ENCODE measurements at regions not wholly inside any gene's neighbourhood (a gene's known extent, or its start where the extent isn't known, plus 50 kb on each side); places are given as distances from the start of the nearest gene placed in this dataset.

DNA sequence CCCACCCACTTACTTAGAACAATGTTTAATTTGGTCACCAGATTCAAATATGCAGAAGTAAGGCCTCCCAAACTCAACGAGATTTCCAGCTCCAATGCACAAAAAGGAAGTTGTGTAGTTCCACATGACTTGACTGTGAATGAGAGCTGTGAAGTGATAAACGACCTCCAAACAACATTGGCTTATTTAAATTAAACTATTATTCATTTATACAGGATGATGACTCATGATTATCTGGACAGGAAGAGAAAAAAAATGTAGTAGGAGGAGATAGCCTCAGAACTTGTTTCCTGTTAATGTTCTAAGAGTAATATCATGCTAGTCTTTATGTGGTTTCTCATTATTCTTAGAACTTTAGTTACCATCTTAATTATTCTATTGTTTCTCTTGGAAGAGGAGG, 237.3 kb downstream of the C1D start:
- H3K27me3 Mint-ChIP-seq = no peaks in the 10 kb centered on the region
- H3K4me3 Mint-ChIP-seq = peak overlapping the region in 2 of 4 donors; percentile 51 to 63
- peaks cover 9 to 20% (median 19%) of the 10 kb centered on the region in 3 donors for H3K4me1 Mint-ChIP-seq
- peaks cover 4% of the 10 kb centered on the region for H3K36me3 Mint-ChIP-seq
- H3K27ac Mint-ChIP-seq = no peak overlapping the region
- H3K9me3 Mint-ChIP-seq = peaks cover 0 to 3% (median 0%) of the 10 kb centered on the region in 3 donors

DNA sequence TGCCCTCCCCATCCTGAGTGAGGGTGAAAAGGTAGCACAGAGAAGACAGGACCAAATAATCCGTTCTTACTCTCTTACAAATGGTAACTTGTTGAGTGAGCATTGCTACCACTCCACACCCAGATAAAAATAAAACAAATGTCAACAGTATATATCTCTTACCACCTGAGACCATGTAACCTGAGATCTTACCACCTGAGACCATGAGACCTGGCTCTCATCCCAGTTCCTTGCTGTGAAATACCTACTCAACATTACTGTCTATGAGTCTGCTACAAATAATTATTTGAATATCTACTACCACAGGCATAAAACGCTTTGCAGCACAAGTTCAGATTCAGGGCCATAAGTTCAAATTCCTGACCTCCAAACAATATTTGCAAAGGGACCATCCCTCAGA, 234.7 kb downstream of the C1D start:
- H3K9me3 Mint-ChIP-seq = peaks cover 0 to 3% (median 0%) of the 10 kb centered on the region in 3 donors
- H3K27ac Mint-ChIP-seq = peak overlapping the region in 1 of 3 donors; percentile 48
- H3K27me3 Mint-ChIP-seq = no peaks in the 10 kb centered on the region
- no peak overlapping the region for H3K4me3 Mint-ChIP-seq
- H3K4me1 Mint-ChIP-seq = peaks cover 9 to 20% (median 14%) of the 10 kb centered on the region in 3 donors
- H3K36me3 Mint-ChIP-seq = peaks cover 2% of the 10 kb centered on the region

DNA sequence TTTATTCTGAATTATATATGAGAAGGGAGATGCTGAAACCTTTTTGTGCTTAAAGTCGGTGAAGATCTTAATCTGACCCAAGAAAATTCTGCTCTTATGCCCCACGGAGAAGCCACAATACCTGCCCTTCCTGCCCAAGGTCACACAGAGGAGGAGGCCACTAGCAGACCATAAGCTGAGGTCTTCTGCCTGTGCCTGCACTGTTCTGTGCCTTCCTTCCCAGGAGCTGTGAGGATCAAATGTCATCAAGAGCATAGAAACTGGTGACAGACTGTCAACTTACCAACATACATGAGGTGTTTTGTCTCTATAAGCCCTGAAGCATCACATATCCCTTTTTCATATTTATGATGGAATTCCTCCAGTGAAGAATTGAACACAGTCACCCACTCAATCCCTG, 233.3 kb downstream of the C1D start:
- peaks cover 2% of the 10 kb centered on the region for H3K36me3 Mint-ChIP-seq
- no peak overlapping the region for H3K4me3 Mint-ChIP-seq
- peaks cover 0 to 3% (median 0%) of the 10 kb centered on the region in 3 donors for H3K9me3 Mint-ChIP-seq
- peaks cover 9 to 20% (median 14%) of the 10 kb centered on the region in 3 donors for H3K4me1 Mint-ChIP-seq
- no peak overlapping the region for H3K27ac Mint-ChIP-seq
- H3K27me3 Mint-ChIP-seq = no peaks in the 10 kb centered on the region

DNA sequence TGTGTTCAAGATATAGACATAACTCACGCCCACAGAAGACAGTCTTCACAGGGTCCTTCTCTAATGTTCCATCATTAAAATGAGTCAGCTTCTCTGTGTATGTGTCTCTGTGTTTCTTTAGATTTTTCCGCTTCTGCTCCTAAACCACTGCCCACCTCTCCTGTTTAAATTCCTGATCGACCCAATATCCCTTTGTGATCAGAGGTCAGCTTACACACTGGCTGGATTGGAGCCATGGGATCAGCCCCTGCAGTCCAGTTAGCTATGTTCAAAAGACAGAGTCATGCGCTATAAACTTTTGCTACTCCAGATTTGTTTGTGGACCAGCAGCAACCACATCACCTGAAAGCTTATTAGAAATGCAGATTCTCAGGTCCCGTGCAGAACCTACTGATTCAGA, 229.2 kb downstream of the C1D start:
- no peak overlapping the region for H3K27ac Mint-ChIP-seq
- H3K4me3 Mint-ChIP-seq = no peak overlapping the region
- H3K4me1 Mint-ChIP-seq = no peaks in the 10 kb centered on the region
- H3K36me3 Mint-ChIP-seq = peaks cover 2% of the 10 kb centered on the region
- H3K27me3 Mint-ChIP-seq = no peaks in the 10 kb centered on the region
- peaks cover 0 to 3% (median 0%) of the 10 kb centered on the region in 3 donors for H3K9me3 Mint-ChIP-seq

DNA sequence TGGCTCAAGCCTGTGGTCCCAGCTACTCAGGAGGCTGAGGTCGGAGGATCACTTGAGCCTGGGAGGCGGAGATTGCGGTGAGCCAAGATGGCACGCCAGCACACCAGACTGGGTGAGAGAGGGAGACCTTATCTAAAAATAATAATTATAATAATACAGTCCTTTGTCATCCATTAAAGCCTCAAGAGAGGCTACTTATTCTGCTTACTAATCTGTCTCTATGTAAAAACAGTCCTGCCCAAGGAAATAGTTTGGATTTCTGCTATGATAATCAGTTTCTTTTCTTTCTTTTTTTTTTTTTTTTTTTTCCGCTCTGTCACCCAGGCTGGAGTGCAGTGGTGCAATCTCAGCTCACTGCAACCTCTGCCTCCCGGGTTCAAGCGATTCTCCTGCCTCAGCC, 228.3 kb downstream of the C1D start:
- peaks cover 0 to 3% (median 0%) of the 10 kb centered on the region in 3 donors for H3K9me3 Mint-ChIP-seq
- H3K36me3 Mint-ChIP-seq = peaks cover under 1% of the 10 kb centered on the region
- H3K27me3 Mint-ChIP-seq = no peaks in the 10 kb centered on the region
- no peaks in the 10 kb centered on the region for H3K4me1 Mint-ChIP-seq
- H3K4me3 Mint-ChIP-seq = no peak overlapping the region
- no peak overlapping the region for H3K27ac Mint-ChIP-seq

DNA sequence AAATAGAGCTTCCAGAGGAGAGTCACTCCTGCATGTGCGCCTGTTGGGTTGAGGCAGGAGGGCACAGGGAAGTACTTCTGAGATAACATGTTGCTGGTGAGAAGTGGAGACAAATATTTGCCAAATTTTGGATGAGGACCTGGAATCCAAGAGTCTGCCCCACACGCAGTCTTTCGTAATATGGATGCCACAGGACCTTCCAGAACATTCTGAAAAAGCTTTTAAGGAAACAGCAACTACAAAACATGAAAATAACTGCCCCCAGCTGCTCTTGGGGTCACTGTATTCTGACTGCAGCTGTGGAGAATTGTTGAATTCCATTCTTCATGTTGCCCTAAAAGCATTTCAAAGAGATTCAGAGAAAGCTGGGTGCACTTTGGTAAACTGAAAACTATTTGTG, 227.5 kb downstream of the C1D start:
- Mint-ChIP-seq H3K4me3 (no peak overlapping the region), H3K4me1 (no peaks in the 10 kb centered on the region), H3K27ac (no peak overlapping the region), H3K36me3 (no peaks in the 10 kb centered on the region), H3K9me3 (no peaks in the 10 kb centered on the region), H3K27me3 (no peaks in the 10 kb centered on the region)

DNA sequence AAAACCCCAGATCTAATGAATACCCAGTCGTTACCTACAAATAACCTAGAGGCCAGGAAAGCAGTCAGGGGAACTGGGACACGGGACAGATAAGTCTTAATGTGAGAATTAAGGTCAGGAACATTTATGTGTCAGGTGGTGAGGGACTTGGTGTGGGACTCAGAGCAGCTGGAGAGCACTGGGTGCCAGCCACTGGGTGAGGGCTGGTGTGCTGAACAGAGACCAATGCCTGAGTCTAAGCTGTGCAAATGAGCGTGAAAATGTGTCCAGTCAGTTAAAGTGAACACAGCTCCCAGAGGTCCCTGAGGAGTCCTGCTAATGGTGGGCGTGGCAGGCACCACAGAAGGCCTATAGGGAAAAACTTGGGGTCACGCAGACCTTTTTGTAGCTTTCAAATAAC, 225.9 kb downstream of the C1D start:
- H3K27me3 Mint-ChIP-seq = no peaks in the 10 kb centered on the region
- H3K4me1 Mint-ChIP-seq = no peaks in the 10 kb centered on the region
- no peaks in the 10 kb centered on the region for H3K36me3 Mint-ChIP-seq
- no peak overlapping the region for H3K27ac Mint-ChIP-seq
- no peak overlapping the region for H3K4me3 Mint-ChIP-seq
- H3K9me3 Mint-ChIP-seq = no peaks in the 10 kb centered on the region

DNA sequence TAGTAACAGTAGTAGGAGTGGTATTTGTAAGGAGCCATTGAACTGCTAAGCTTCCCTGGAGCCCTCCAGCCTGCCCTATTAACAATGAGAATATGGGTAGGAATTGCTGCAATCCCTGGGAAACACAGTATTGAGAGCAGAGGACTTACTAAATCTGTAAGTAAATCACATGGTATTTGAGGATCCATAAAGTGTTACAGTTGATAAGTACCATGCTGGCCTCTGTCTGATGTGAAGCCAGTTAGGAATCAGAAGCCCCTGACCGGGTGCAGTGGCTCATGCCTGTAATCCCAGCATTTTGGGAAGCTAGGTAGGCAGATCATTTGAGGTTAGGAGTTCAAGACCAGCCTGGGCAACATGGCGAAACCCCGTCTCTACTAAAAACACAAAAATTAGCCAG, 224.6 kb downstream of the C1D start:
- Mint-ChIP-seq H3K36me3 (no peaks in the 10 kb centered on the region), H3K27ac (no peak overlapping the region), H3K9me3 (no peaks in the 10 kb centered on the region)

DNA sequence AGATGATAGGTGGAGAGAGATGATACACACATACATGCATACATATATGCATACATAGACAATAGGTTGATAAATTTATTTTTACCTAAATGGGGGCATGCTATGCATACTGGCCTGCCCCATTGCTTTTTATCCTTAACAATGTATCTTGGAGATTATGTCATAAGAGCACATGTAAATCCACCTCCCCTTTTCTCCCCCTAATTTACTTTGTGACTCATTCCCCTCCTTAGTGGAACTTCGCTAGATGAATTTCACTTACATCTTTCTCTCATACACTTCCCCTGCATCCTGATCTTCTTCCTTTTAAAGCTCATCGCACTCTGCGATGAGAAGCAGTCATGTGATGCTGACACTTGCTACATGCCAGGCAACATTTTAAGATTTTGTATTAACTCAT, 223.6 kb downstream of the C1D start:
- no peaks in the 10 kb centered on the region for H3K9me3 Mint-ChIP-seq
- H3K27ac Mint-ChIP-seq = no peak overlapping the region
- H3K4me1 Mint-ChIP-seq = no peaks in the 10 kb centered on the region
- H3K27me3 Mint-ChIP-seq = peaks cover 2% of the 10 kb centered on the region
- no peak overlapping the region for H3K4me3 Mint-ChIP-seq
- H3K36me3 Mint-ChIP-seq = no peaks in the 10 kb centered on the region

More for the DNA sequence above, 224.6 kb downstream of the C1D start:
- Mint-ChIP-seq H3K4me1 (no peaks in the 10 kb centered on the region), H3K4me3 (no peak overlapping the region), H3K27me3 (peaks cover 2% of the 10 kb centered on the region)

DNA sequence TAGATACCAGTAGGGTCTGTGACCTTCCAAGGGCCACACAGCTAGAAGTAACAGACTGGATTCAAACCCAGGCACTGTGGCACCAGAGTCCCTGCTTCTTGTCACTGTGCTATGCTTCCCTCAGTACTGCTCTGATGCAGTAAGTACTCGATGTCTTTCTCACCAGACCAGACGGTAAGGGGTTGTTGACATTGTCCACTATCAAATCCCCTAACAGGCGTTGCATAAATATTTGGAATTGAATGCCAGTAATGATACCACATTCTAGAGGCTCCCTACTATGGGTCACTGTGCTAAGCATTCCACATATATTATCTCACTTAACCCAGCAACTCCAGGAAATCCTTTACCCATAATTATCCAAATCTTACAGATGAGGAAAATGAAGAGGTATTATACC, 223.1 kb downstream of the C1D start:
- H3K4me1 Mint-ChIP-seq = no peaks in the 10 kb centered on the region
- H3K27ac Mint-ChIP-seq = no peak overlapping the region
- H3K27me3 Mint-ChIP-seq = peaks cover 4% of the 10 kb centered on the region
- H3K4me3 Mint-ChIP-seq = no peak overlapping the region
- no peaks in the 10 kb centered on the region for H3K9me3 Mint-ChIP-seq
- no peaks in the 10 kb centered on the region for H3K36me3 Mint-ChIP-seq

DNA sequence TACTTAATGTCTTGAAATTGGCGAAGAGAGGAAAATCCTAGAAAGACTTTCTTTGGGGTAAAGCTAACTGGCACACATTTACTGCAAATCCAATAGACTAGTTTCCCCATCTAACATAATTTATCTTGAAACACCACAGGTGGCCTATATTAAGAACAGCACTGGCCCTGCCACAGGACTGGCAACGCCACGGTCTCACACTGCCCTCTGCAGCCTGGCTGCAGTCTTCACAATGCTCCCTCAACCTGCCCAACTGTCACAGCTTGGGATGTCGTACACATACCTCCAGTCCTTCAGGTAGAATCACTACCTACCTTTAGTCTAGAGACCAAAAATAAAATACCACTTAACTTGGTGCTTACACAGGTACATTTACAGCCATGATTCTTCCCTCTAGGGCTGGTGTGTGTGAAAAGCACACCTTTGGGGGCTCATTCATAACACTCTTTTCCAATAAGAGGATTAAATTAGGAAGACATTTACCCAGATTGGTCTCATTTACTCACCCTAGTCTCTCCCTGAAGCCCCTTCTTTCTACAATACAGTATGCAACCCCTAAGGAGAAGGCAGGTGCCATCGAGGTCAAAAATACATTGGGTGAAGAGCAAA, 222.2 kb downstream of the C1D start:
- no peaks in the 10 kb centered on the region for H3K9me3 Mint-ChIP-seq
- no peak overlapping the region for H3K27ac Mint-ChIP-seq
- no peak overlapping the region for H3K4me3 Mint-ChIP-seq
- H3K27me3 Mint-ChIP-seq = peaks cover 6% of the 10 kb centered on the region
- no peaks in the 10 kb centered on the region for H3K4me1 Mint-ChIP-seq
- no peaks in the 10 kb centered on the region for H3K36me3 Mint-ChIP-seq

DNA sequence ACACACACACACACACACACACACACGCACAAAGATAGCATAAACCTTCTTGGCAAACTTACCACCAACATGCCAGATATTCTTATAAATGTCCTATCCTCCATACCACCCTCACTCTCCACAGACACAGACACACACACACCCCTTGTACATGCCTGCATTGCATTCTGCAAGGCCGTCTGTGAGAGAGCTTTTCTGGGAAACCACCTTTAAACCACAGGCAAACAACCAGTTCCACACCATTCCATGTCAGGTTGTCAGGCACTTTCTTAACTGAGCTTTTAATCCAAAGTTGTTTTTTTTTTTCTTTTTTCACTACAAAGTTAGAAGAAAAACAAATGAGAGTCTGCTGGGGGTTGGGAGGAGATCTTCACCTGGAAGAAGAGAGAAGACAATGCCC, 221.1 kb downstream of the C1D start:
- Mint-ChIP-seq H3K4me1 (peaks cover 0 to 2% (median 0%) of the 10 kb centered on the region in 3 donors), H3K4me3 (no peak overlapping the region), H3K36me3 (no peaks in the 10 kb centered on the region), H3K27me3 (peaks cover 8% of the 10 kb centered on the region), H3K9me3 (no peaks in the 10 kb centered on the region), H3K27ac (no peak overlapping the region)

DNA sequence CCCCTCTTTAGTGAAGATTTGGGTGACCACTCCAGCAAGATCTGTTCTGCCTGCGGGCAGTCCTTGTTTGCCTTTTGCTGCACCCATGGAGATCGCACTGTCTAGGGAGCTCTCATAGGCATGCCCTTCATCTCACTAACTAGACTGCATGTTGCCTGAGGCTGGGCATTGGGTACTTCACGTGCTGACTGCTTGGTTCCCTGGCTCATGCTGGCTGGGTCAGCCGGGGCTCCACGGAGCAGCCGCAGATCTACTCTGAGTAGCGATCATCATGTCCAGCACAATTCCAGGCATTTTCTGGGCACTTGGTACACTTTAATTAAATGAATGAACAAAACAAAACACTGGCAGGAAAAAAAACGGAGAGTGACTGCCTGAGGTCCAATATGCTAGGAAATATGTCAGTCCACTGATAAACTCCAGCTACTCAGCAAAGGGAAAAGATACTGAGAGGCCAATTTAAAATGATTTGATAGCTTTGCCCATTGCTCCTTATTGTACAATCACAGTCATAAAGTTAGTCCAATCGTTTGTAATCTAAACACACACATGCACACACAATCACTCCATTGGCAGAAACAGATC, 220.3 kb downstream of the C1D start:
- peaks cover 8% of the 10 kb centered on the region for H3K27me3 Mint-ChIP-seq

DNA sequence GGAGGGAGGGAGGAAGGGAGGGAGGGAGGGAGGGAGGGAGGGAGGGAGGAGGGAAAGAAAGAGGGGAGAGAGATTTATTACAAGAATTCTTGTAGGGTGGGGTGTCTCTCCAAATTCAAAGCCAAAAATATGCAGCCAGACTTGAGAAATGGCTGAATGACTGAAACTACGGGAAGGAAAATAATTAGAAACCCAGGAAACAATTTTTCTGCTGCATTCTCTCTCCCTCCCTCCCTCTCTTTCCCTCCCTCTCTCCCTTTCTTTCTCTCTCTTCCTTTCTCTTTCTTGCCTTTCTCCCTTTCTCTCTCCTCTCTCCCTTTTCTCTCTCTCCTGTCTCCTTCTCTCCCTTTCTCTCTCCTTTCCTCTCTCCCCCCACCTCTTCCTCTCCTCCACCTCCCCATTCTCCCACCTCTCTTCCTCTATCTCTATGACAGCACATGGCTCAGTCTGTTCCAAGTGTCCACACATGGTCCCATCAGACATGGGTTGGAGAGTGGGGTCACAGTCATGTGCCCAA, 218.7 kb downstream of the C1D start:
- H3K9me3 Mint-ChIP-seq = no peaks in the 10 kb centered on the region
- no peak overlapping the region for H3K4me3 Mint-ChIP-seq
- no peak overlapping the region for H3K27ac Mint-ChIP-seq
- H3K27me3 Mint-ChIP-seq = peaks cover 14% of the 10 kb centered on the region
- H3K36me3 Mint-ChIP-seq = no peaks in the 10 kb centered on the region
- peaks cover 0 to 2% (median 0%) of the 10 kb centered on the region in 3 donors for H3K4me1 Mint-ChIP-seq

More for the DNA sequence above, 220.3 kb downstream of the C1D start:
- no peak overlapping the region for H3K4me3 Mint-ChIP-seq
- no peak overlapping the region for H3K27ac Mint-ChIP-seq
- peaks cover 0 to 2% (median 0%) of the 10 kb centered on the region in 3 donors for H3K4me1 Mint-ChIP-seq
- H3K36me3 Mint-ChIP-seq = no peaks in the 10 kb centered on the region
- no peaks in the 10 kb centered on the region for H3K9me3 Mint-ChIP-seq

DNA sequence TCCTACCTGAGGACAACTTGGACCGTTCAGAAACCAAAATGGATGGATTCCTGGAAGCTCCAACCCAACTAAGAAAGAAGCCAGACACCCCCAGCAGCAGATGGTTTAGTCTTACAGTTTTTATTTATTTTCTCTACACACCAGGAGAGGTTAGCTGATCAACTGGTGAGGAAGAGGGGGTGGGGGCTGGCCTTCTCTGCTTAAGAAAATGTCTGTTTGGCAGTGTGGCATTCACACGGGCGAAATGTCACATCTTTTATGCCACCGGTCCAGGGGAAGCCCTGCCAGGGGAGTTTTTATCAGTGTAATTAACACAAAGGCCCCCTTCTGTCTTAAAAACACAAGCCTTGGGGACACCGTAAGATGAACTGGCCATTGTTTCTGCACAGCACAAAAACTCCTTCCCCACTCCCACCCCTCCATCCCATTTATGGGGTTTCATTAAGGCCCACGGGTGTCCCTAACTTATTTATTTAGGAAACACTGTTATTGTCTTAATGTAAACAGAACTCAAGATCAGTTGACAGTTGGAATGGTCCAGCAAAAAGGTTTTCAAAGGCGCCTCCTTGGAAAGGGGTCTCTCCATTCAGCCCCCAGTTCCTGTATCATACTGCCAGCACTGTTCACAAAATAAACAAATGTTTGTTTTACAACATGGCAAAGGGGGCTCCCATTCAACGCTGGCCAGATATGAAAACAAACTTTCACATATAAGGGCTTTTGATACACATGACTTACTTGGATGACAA, 217.0 kb downstream of the C1D start:
- H3K9me3 Mint-ChIP-seq = no peaks in the 10 kb centered on the region
- peaks cover 0 to 2% (median 0%) of the 10 kb centered on the region in 3 donors for H3K4me1 Mint-ChIP-seq
- peaks cover 17% of the 10 kb centered on the region for H3K27me3 Mint-ChIP-seq
- no peaks in the 10 kb centered on the region for H3K36me3 Mint-ChIP-seq
- H3K4me3 Mint-ChIP-seq = no peak overlapping the region
- no peak overlapping the region for H3K27ac Mint-ChIP-seq

Measured in IgD-negative memory B cell (primary cell).